ENCODE measurements at regions not wholly inside any gene's neighbourhood (a gene's known extent, or its start where the extent isn't known, plus 50 kb on each side); places are given as distances from the start of the nearest gene placed in this dataset.
A peak's percentile ranks its signal among the peaks of the same experiment; 100 is the strongest.

GRCh38 chr21:28311411-28312190 is 681.1 kb downstream of the LTN1 start:
- DNase-seq, result no peak
- Histone ChIP-seq H3K4me1 (ENCODE audit: control insufficient read depth in 3 of 3, insufficient read depth in 2 of 3, low read depth in 1 of 3, low read length in 2 of 3) (peaks cover 0 to 12% (median 0%) of the 10 kb centered on the region in 3 donors), H3K36me3 (ENCODE audit: control insufficient read depth in 3 of 3, insufficient read depth in 2 of 3, low read depth in 1 of 3, low read length in 3 of 3) (no peaks in the 10 kb centered on the region), H3K27me3 (ENCODE audit: control insufficient read depth in 3 of 3, insufficient read depth in 3 of 3, low read length in 3 of 3) (no peaks in the 10 kb centered on the region), H3K27ac (ENCODE audit: low read depth in 1 of 3, low read length in 2 of 3) (no peak overlapping the region), H3K4me3 (ENCODE audit: low read depth in 1 of 3, low read length in 3 of 3) (no peak overlapping the region), H3K9me3 (ENCODE audit: control insufficient read depth in 2 of 2, insufficient read depth in 1 of 2, low read depth in 1 of 2, low read length in 1 of 2) (peaks cover 0 to 6% of the 10 kb centered on the region in 2 donors)
- 80 to 93% (median 90%) methylated on average over 2 of the region's 2 CpGs for whole genome bisulfite sequencing, 3 donors
- FAIRE-seq, result no peak

- H3K36me3 ChIP-seq (ENCODE audit: control insufficient read depth in 3 of 3, insufficient read depth in 2 of 3, low read depth in 1 of 3, low read length in 3 of 3), result no peaks in the 10 kb centered on the region
- H3K4me3 ChIP-seq (ENCODE audit: low read depth in 1 of 3, low read length in 3 of 3), result no peak overlapping the region
- H3K9me3 ChIP-seq (ENCODE audit: control insufficient read depth in 2 of 2, insufficient read depth in 1 of 2, low read depth in 1 of 2, low read length in 1 of 2), result peaks cover 0 to 12% of the 10 kb centered on the region in 2 donors
- peaks cover 0 to 10% (median 0%) of the 10 kb centered on the region in 3 donors for H3K4me1 ChIP-seq (ENCODE audit: control insufficient read depth in 3 of 3, insufficient read depth in 2 of 3, low read depth in 1 of 3, low read length in 2 of 3)
- DNase-seq (no peak), FAIRE-seq (no peak)
- no peak overlapping the region for H3K27ac ChIP-seq (ENCODE audit: low read depth in 1 of 3, low read length in 2 of 3)
- no peaks in the 10 kb centered on the region for H3K27me3 ChIP-seq (ENCODE audit: control insufficient read depth in 3 of 3, insufficient read depth in 3 of 3, low read length in 3 of 3)
These were observed 682.0 kb downstream of the LTN1 start for GRCh38 chr21:28310711-28311110.

- no peak overlapping the region for H3K27ac ChIP-seq (ENCODE audit: low read depth in 1 of 3, low read length in 2 of 3)
- no peak overlapping the region for H3K4me3 ChIP-seq (ENCODE audit: low read depth in 1 of 3, low read length in 3 of 3)
- WGBS, 3 donors, result 60 to 76% (median 70%) methylated on average over 5 of the region's 5 CpGs
- H3K27me3 ChIP-seq (ENCODE audit: control insufficient read depth in 3 of 3, insufficient read depth in 3 of 3, low read length in 3 of 3), result no peaks in the 10 kb centered on the region
- no peaks in the 10 kb centered on the region for H3K36me3 ChIP-seq (ENCODE audit: control insufficient read depth in 3 of 3, insufficient read depth in 2 of 3, low read depth in 1 of 3, low read length in 3 of 3)
- H3K4me1 ChIP-seq (ENCODE audit: control insufficient read depth in 3 of 3, insufficient read depth in 2 of 3, low read depth in 1 of 3, low read length in 2 of 3), result peaks cover 0 to 10% (median 0%) of the 10 kb centered on the region in 3 donors
- FAIRE-seq (no peak), DNase-seq (no peak)
- H3K9me3 ChIP-seq (ENCODE audit: control insufficient read depth in 2 of 2, insufficient read depth in 1 of 2, low read depth in 1 of 2, low read length in 1 of 2), result peaks cover 0 to 12% of the 10 kb centered on the region in 2 donors
These were observed 682.4 kb downstream of the LTN1 start for GRCh38 chr21:28310171-28310685.

- WGBS, 3 donors, result 43 to 58% (median 58%) methylated on average over 2 of the region's 2 CpGs
- no peaks in the 10 kb centered on the region for H3K36me3 ChIP-seq (ENCODE audit: control insufficient read depth in 3 of 3, insufficient read depth in 2 of 3, low read depth in 1 of 3, low read length in 3 of 3)
- no peaks in the 10 kb centered on the region for H3K27me3 ChIP-seq (ENCODE audit: control insufficient read depth in 3 of 3, insufficient read depth in 3 of 3, low read length in 3 of 3)
- H3K4me1 ChIP-seq (ENCODE audit: control insufficient read depth in 3 of 3, insufficient read depth in 2 of 3, low read depth in 1 of 3, low read length in 2 of 3), result peaks cover 0 to 10% (median 0%) of the 10 kb centered on the region in 3 donors
- DNase-seq (peak; percentile 24 to 42), FAIRE-seq (peak; percentile 68)
- H3K9me3 ChIP-seq (ENCODE audit: control insufficient read depth in 2 of 2, insufficient read depth in 1 of 2, low read depth in 1 of 2, low read length in 1 of 2), result peaks cover 0 to 12% of the 10 kb centered on the region in 2 donors
- H3K27ac ChIP-seq (ENCODE audit: low read depth in 1 of 3, low read length in 2 of 3), result peak overlapping the region in 1 of 3 donors; percentile 14
- no peak overlapping the region for H3K4me3 ChIP-seq (ENCODE audit: low read depth in 1 of 3, low read length in 3 of 3)
These were observed 683.1 kb downstream of the LTN1 start for GRCh38 chr21:28309596-28309995.

GRCh38 chr21:28308516-28308915 is 684.2 kb downstream of the LTN1 start:
- peak; percentile 26 for FAIRE-seq
- H3K27me3 ChIP-seq (ENCODE audit: control insufficient read depth in 3 of 3, insufficient read depth in 3 of 3, low read length in 3 of 3), result no peaks in the 10 kb centered on the region
- H3K4me1 ChIP-seq (ENCODE audit: control insufficient read depth in 3 of 3, insufficient read depth in 2 of 3, low read depth in 1 of 3, low read length in 2 of 3), result peaks cover 0 to 10% (median 0%) of the 10 kb centered on the region in 3 donors
- H3K9me3 ChIP-seq (ENCODE audit: control insufficient read depth in 2 of 2, insufficient read depth in 1 of 2, low read depth in 1 of 2, low read length in 1 of 2), result peaks cover 0 to 12% of the 10 kb centered on the region in 2 donors
- H3K27ac ChIP-seq (ENCODE audit: low read depth in 1 of 3, low read length in 2 of 3), result no peak overlapping the region
- DNase-seq, result peak in 1 of 2 donors; percentile 29
- 76 to 85% (median 83%) methylated on average over 1 of the region's 1 CpG for WGBS, 3 donors
- no peaks in the 10 kb centered on the region for H3K36me3 ChIP-seq (ENCODE audit: control insufficient read depth in 3 of 3, insufficient read depth in 2 of 3, low read depth in 1 of 3, low read length in 3 of 3)
- no peak overlapping the region for H3K4me3 ChIP-seq (ENCODE audit: low read depth in 1 of 3, low read length in 3 of 3)

GRCh38 chr21:28299946-28300345 is 692.7 kb downstream of the LTN1 start:
- Histone ChIP-seq H3K27ac (ENCODE audit: low read depth in 1 of 3, low read length in 2 of 3) (no peak overlapping the region), H3K4me3 (ENCODE audit: low read depth in 1 of 3, low read length in 3 of 3) (no peak overlapping the region), H3K36me3 (ENCODE audit: control insufficient read depth in 3 of 3, insufficient read depth in 2 of 3, low read depth in 1 of 3, low read length in 3 of 3) (no peaks in the 10 kb centered on the region), H3K4me1 (ENCODE audit: control insufficient read depth in 3 of 3, insufficient read depth in 2 of 3, low read depth in 1 of 3, low read length in 2 of 3) (no peaks in the 10 kb centered on the region), H3K9me3 (ENCODE audit: control insufficient read depth in 2 of 2, insufficient read depth in 1 of 2, low read depth in 1 of 2, low read length in 1 of 2) (peaks cover 0 to 11% of the 10 kb centered on the region in 2 donors), H3K27me3 (ENCODE audit: control insufficient read depth in 3 of 3, insufficient read depth in 3 of 3, low read length in 3 of 3) (no peaks in the 10 kb centered on the region)
- no peak for FAIRE-seq
- no peak for DNase-seq

GRCh38 chr21:28298251-28298672 is 694.4 kb downstream of the LTN1 start:
- peaks cover 0 to 11% of the 10 kb centered on the region in 2 donors for H3K9me3 ChIP-seq (ENCODE audit: control insufficient read depth in 2 of 2, insufficient read depth in 1 of 2, low read depth in 1 of 2, low read length in 1 of 2)
- no peaks in the 10 kb centered on the region for H3K27me3 ChIP-seq (ENCODE audit: control insufficient read depth in 3 of 3, insufficient read depth in 3 of 3, low read length in 3 of 3)
- no peak for DNase-seq
- no peaks in the 10 kb centered on the region for H3K36me3 ChIP-seq (ENCODE audit: control insufficient read depth in 3 of 3, insufficient read depth in 2 of 3, low read depth in 1 of 3, low read length in 3 of 3)
- no peak overlapping the region for H3K27ac ChIP-seq (ENCODE audit: low read depth in 1 of 3, low read length in 2 of 3)
- FAIRE-seq, result no peak
- no peak overlapping the region for H3K4me3 ChIP-seq (ENCODE audit: low read depth in 1 of 3, low read length in 3 of 3)
- no peaks in the 10 kb centered on the region for H3K4me1 ChIP-seq (ENCODE audit: control insufficient read depth in 3 of 3, insufficient read depth in 2 of 3, low read depth in 1 of 3, low read length in 2 of 3)

GRCh38 chr21:28294051-28294450 is 698.6 kb downstream of the LTN1 start:
- 10 to 50% (median 27%) methylated on average over 1 of the region's 1 CpG for WGBS, 3 donors
- no peak for FAIRE-seq
- Histone ChIP-seq H3K4me3 (ENCODE audit: low read depth in 1 of 3, low read length in 3 of 3) (no peak overlapping the region), H3K9me3 (ENCODE audit: control insufficient read depth in 2 of 2, insufficient read depth in 1 of 2, low read depth in 1 of 2, low read length in 1 of 2) (peaks cover 0 to 25% of the 10 kb centered on the region in 2 donors), H3K4me1 (ENCODE audit: control insufficient read depth in 3 of 3, insufficient read depth in 2 of 3, low read depth in 1 of 3, low read length in 2 of 3) (no peaks in the 10 kb centered on the region), H3K36me3 (ENCODE audit: control insufficient read depth in 3 of 3, insufficient read depth in 2 of 3, low read depth in 1 of 3, low read length in 3 of 3) (no peaks in the 10 kb centered on the region), H3K27ac (ENCODE audit: low read depth in 1 of 3, low read length in 2 of 3) (no peak overlapping the region), H3K27me3 (ENCODE audit: control insufficient read depth in 3 of 3, insufficient read depth in 3 of 3, low read length in 3 of 3) (no peaks in the 10 kb centered on the region)
- peak in 1 of 2 donors; percentile 33 for DNase-seq
